ENCODE measurements at regions not wholly inside any gene's neighbourhood (a gene's known extent, or its start where the extent isn't known, plus 50 kb on each side); places are given as distances from the start of the nearest gene placed in this dataset.

DNA sequence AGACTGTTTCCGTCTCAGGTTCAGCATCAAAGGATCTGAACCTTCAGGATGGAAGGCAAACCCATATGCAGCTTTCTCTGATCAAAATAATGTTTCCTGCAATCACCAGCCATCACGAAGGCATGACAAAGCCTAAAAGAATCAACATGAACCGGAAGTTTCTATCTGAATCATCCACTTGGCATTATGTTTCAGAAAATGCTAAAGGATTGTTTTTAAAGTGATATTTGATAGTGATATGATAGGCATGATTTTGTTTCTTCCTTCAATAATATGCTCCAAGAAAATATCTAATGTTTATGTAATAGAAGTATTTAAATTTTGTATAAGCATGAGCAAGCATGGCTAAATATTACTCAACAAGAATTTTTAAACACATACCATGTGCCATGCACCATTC, 219.6 kb downstream of the PLK2 start:
- Mint-ChIP-seq H3K27ac (ENCODE audit: unreplicated experiment) (no peak overlapping the region), H3K36me3 (ENCODE audit: low read depth) (no peaks in the 10 kb centered on the region), H3K4me1 (peaks cover 7% of the 10 kb centered on the region), H3K27me3 (ENCODE audit: low read depth) (no peaks in the 10 kb centered on the region), H3K4me3 (no peak overlapping the region), H3K9me3 (peaks cover 2% of the 10 kb centered on the region)
- TF ChIP-seq, protein P1, sequence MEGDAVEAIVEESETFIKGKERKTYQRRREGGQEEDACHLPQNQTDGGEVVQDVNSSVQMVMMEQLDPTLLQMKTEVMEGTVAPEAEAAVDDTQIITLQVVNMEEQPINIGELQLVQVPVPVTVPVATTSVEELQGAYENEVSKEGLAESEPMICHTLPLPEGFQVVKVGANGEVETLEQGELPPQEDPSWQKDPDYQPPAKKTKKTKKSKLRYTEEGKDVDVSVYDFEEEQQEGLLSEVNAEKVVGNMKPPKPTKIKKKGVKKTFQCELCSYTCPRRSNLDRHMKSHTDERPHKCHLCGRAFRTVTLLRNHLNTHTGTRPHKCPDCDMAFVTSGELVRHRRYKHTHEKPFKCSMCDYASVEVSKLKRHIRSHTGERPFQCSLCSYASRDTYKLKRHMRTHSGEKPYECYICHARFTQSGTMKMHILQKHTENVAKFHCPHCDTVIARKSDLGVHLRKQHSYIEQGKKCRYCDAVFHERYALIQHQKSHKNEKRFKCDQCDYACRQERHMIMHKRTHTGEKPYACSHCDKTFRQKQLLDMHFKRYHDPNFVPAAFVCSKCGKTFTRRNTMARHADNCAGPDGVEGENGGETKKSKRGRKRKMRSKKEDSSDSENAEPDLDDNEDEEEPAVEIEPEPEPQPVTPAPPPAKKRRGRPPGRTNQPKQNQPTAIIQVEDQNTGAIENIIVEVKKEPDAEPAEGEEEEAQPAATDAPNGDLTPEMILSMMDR (conservative IDR thresholded peaks at IDR 0.05), result no peak
- no peak for DNase-seq (ENCODE audit: low read depth, low spot score)

DNA sequence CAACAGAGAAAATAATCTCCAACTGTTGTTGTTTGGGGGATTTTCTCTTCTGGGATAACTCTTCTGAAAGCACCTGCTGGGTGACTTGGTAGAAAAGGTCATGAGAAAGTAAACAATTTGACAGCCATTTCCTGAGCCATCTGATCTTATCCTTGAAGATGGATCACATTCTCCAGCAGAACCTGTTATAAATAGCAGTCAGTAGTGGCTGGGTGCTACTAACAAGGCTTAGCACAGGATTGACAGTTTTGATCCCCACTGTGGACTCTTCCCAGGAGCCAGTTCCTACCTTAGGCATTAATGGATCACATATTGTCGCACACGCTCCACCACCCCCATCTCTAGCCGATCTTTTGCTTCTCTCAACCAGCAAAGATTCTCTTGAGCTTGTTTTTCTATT, 220.2 kb downstream of the PLK2 start:
- no peak overlapping the region for H3K27ac Mint-ChIP-seq (ENCODE audit: unreplicated experiment)
- peaks cover 7% of the 10 kb centered on the region for H3K4me1 Mint-ChIP-seq
- TF ChIP-seq, protein P1 (conservative IDR thresholded peaks at IDR 0.05), result no peak
- H3K9me3 Mint-ChIP-seq, result peaks cover 2% of the 10 kb centered on the region
- no peaks in the 10 kb centered on the region for H3K36me3 Mint-ChIP-seq (ENCODE audit: low read depth)
- no peak overlapping the region for H3K4me3 Mint-ChIP-seq
- no peaks in the 10 kb centered on the region for H3K27me3 Mint-ChIP-seq (ENCODE audit: low read depth)
- no peak for DNase-seq (ENCODE audit: low read depth, low spot score)

DNA sequence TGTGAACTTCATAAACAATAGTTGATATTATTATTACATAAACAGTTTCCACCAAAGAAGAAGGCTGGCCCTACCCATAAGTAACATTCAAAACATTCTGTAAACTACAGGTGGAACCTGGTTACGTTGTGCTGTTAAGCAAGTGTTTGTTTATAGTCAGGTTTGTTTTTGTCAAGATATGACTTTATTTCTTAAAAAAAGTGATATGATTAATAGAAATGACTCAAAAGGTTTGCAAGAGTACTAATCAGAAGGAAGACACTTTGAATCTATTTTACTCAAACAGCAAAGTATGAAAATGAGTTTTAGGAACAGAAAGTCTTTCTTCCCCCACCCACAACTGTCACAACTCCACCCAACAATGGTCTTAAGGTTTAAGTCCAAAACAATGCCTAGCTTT, 220.8 kb downstream of the PLK2 start:
- Mint-ChIP-seq H3K36me3 (ENCODE audit: low read depth) (no peaks in the 10 kb centered on the region), H3K4me3 (no peak overlapping the region), H3K27ac (ENCODE audit: unreplicated experiment) (no peak overlapping the region), H3K9me3 (peaks cover 2% of the 10 kb centered on the region), H3K27me3 (ENCODE audit: low read depth) (no peaks in the 10 kb centered on the region), H3K4me1 (peaks cover 7% of the 10 kb centered on the region)
- TF ChIP-seq, protein P1 (conservative IDR thresholded peaks at IDR 0.05), result no peak
- no peak for DNase-seq (ENCODE audit: low read depth, low spot score)

DNA sequence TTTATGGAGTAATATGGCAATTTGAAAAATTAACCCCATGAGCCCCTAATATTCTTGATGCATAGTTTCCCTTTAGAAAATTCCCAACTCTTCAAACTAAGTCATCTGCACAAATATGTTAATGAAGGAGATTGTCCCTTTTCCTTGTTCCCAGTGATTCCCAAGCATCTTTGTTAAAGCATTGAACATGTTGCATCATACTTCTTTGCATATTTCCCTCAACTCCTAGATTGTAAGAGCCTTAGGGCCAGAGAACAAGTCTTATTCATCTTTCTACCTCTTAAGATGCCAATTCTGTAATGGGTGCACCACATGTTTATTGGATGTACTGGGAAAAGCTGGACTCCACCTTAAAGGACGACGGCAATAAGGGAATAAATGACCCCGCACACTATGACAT, 223.4 kb downstream of the PLK2 start:
- Mint-ChIP-seq H3K4me1 (peaks cover 2% of the 10 kb centered on the region), H3K36me3 (ENCODE audit: low read depth) (no peaks in the 10 kb centered on the region), H3K27me3 (ENCODE audit: low read depth) (no peaks in the 10 kb centered on the region), H3K4me3 (no peak overlapping the region), H3K27ac (ENCODE audit: unreplicated experiment) (no peak overlapping the region), H3K9me3 (peaks cover 2% of the 10 kb centered on the region)
- TF ChIP-seq, protein P1 (conservative IDR thresholded peaks at IDR 0.05), result no peak
- no peak for DNase-seq (ENCODE audit: low read depth, low spot score)

DNA sequence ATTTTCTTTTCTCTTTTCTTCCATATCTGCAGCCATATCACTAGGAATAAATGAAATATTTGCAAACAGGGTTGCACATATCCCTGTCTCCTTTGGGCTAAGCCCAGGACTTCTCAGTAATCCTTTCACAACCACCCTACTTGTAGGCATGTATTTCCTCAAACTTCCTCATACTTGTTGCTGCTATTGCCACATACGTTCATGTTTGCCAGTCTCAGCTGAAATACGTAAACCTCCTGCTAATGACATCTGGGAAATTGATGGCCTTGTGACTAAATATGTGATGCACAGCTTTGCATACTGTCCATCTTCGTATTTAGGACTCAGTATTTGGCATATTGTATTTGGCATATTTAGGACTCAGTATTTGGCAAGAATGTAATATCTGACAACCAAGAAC, 224.6 kb downstream of the PLK2 start:
- Mint-ChIP-seq H3K27me3 (ENCODE audit: low read depth) (no peaks in the 10 kb centered on the region), H3K9me3 (peaks cover 2% of the 10 kb centered on the region), H3K27ac (ENCODE audit: unreplicated experiment) (no peak overlapping the region), H3K4me1 (no peaks in the 10 kb centered on the region), H3K36me3 (ENCODE audit: low read depth) (no peaks in the 10 kb centered on the region), H3K4me3 (no peak overlapping the region)
- DNase-seq (ENCODE audit: low read depth, low spot score), result no peak
- TF ChIP-seq, protein P1 (conservative IDR thresholded peaks at IDR 0.05), result no peak

DNA sequence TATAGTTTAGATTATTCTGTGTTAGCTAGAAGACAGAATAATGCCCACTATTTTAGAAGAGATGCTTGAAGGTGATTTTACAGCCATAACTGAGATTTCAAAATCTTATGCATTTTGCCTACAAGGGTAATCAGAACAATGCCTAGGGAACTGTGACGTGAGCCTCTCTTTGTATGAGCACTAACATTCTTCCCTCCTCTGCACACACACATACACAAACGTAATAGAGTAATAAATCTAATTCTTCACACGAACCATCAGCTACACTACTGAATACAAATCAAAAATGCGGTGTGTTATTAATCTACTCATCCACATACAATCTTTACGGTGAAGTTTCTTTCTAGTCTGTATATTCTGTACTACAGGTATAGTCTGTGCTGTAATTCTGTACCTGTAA, 227.8 kb downstream of the PLK2 start:
- no peaks in the 10 kb centered on the region for H3K4me1 Mint-ChIP-seq
- H3K27ac Mint-ChIP-seq (ENCODE audit: unreplicated experiment), result no peak overlapping the region
- no peaks in the 10 kb centered on the region for H3K36me3 Mint-ChIP-seq (ENCODE audit: low read depth)
- no peak for DNase-seq (ENCODE audit: low read depth, low spot score)
- H3K9me3 Mint-ChIP-seq, result no peaks in the 10 kb centered on the region
- H3K27me3 Mint-ChIP-seq (ENCODE audit: low read depth), result no peaks in the 10 kb centered on the region
- H3K4me3 Mint-ChIP-seq, result no peak overlapping the region
- TF ChIP-seq, protein P1 (conservative IDR thresholded peaks at IDR 0.05), result no peak
